Astrocyte (in vitro differentiated cells and primary cell): ENCODE measurements at regions not wholly inside any gene's neighbourhood (a gene's known extent, or its start where the extent isn't known, plus 50 kb on each side); places are given as distances from the start of the nearest gene placed in this dataset.

Experiments
- DNase-seq: peaks from one replicate; pipeline ENCODE4 v3.0.0-alpha.2; 2010; ENCODE audit warnings: low read depth
- FAIRE-seq: peaks from 2 replicates; lab custom pipeline; 2011; peaks lifted over from hg19 to GRCh38; lab: Jason Lieb, UNC
- H2AFZ ChIP-seq: 2 replicates; pipeline ENCODE4 v1.6.0; 2012; ENCODE audit warnings: low read depth, low read length, inconsistent platforms
- H3K27ac ChIP-seq: 2 replicates; pipeline ENCODE4 v1.5.1; 2011; ENCODE audit warnings: low read depth, low read length, inconsistent platforms
- H3K27me3 ChIP-seq: 2 replicates; pipeline ENCODE4 v1.6.0; 2011; ENCODE audit warnings: low read length, inconsistent platforms; ENCODE audit not compliant: insufficient read depth
- H3K36me3 ChIP-seq: 2 replicates; pipeline ENCODE4 v1.5.1; 2011; ENCODE audit warnings: low read length, inconsistent platforms; ENCODE audit not compliant: insufficient read depth
- H3K4me1 ChIP-seq: 2 replicates; pipeline ENCODE4 v1.5.1; 2011; ENCODE audit warnings: low read length, inconsistent platforms; ENCODE audit not compliant: insufficient read depth
- H3K4me2 ChIP-seq: 2 replicates; pipeline ENCODE4 v1.6.0; 2012; ENCODE audit warnings: low read length, inconsistent platforms
- H3K4me3 ChIP-seq: 2 replicates; pipeline ENCODE4 v1.5.1; 2011; ENCODE audit warnings: low read depth, mild to moderate bottlenecking, low read length, inconsistent platforms; ENCODE audit not compliant: insufficient read depth
- H3K79me2 ChIP-seq: 2 replicates; pipeline ENCODE4 v1.6.0; 2012; ENCODE audit warnings: mild to moderate bottlenecking, low read length, inconsistent platforms; ENCODE audit not compliant: insufficient read depth
- H3K9ac ChIP-seq: 2 replicates; pipeline ENCODE4 v1.6.0; 2012; ENCODE audit warnings: mild to moderate bottlenecking, low read length, inconsistent platforms
- H3K9me3 ChIP-seq: 2 replicates; pipeline ENCODE4 v1.5.1; 2012; ENCODE audit warnings: low read depth, mild to moderate bottlenecking, low read length, inconsistent platforms; ENCODE audit not compliant: insufficient read depth
- H4K20me1 ChIP-seq: 2 replicates; pipeline ENCODE4 v1.6.0; 2012; ENCODE audit warnings: low read length, inconsistent platforms; ENCODE audit not compliant: insufficient read depth
- H3K27ac Mint-ChIP-seq: one replicate; pipeline ENCODE4 v1.8.0; 2021; ENCODE audit warnings: mild to moderate bottlenecking, mixed read lengths; ENCODE audit not compliant: unreplicated experiment
- H3K27me3 Mint-ChIP-seq: one replicate; pipeline ENCODE4 v1.8.0; 2021; ENCODE audit warnings: low read depth, mixed read lengths; ENCODE audit not compliant: unreplicated experiment
- H3K36me3 Mint-ChIP-seq: one replicate; pipeline ENCODE4 v1.8.0; 2021; ENCODE audit warnings: low read depth, mixed read lengths; ENCODE audit not compliant: unreplicated experiment
- H3K4me1 Mint-ChIP-seq: one replicate; pipeline ENCODE4 v1.8.0; 2021; ENCODE audit warnings: low read depth, mixed read lengths; ENCODE audit not compliant: unreplicated experiment
- H3K4me3 Mint-ChIP-seq: one replicate; pipeline ENCODE4 v1.8.0; 2021; ENCODE audit warnings: mild to moderate bottlenecking, moderate library complexity, mixed read lengths; ENCODE audit not compliant: unreplicated experiment
- H3K9me3 Mint-ChIP-seq: one replicate; pipeline ENCODE4 v1.8.0; 2021; ENCODE audit warnings: mild to moderate bottlenecking, mixed read lengths; ENCODE audit not compliant: unreplicated experiment
- EZH2 ChIP-seq: IDR thresholded peaks from 2 replicates; pipeline ENCODE4 v1.6.1; 2012; ENCODE audit warnings: mild to moderate bottlenecking, low read length, inconsistent platforms; ENCODE audit not compliant: insufficient read depth
- TF ChIP-seq, protein P1 (sequence below): IDR thresholded peaks from 2 replicates; pipeline ENCODE4 v1.5.1; 2011; ENCODE audit warnings: low read depth, mild to moderate bottlenecking, inconsistent platforms, low read length, moderate library complexity; ENCODE audit not compliant: insufficient read depth

DNA sequence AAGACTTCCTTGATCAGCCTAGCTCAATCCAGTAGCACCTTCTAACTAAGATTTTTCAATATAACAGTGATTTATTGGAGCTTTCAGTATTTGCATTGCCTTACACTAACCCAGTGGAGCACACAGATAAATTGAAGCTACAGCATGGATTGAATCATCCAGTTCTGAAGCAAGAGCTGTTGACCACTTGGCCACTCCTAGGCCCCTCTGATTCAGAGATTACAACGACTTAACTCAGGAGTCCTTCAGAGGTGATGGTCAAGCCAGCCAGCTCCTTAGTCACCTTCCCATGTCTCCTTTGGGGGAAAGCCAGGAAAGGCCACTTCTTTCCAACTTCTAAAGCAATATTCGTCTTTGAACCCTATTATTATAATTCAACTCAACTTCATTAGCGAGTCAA, 151.8 kb downstream of the TENT5C start:
- no peaks in the 10 kb centered on the region for H3K36me3 Mint-ChIP-seq
- Histone ChIP-seq H3K79me2 (no peaks in the 10 kb centered on the region), H3K27ac (no peak overlapping the region), H4K20me1 (no peaks in the 10 kb centered on the region), H3K4me3 (no peak overlapping the region), H2AFZ (no peak overlapping the region), H3K9ac (no peak overlapping the region), H3K4me1 (peaks cover 18% of the 10 kb centered on the region), H3K4me2 (no peak overlapping the region), H3K9me3 (no peaks in the 10 kb centered on the region), H3K27me3 (no peaks in the 10 kb centered on the region), H3K36me3 (no peaks in the 10 kb centered on the region)
- H3K9me3 Mint-ChIP-seq: peaks cover 1% of the 10 kb centered on the region
- TF ChIP-seq, protein P1, sequence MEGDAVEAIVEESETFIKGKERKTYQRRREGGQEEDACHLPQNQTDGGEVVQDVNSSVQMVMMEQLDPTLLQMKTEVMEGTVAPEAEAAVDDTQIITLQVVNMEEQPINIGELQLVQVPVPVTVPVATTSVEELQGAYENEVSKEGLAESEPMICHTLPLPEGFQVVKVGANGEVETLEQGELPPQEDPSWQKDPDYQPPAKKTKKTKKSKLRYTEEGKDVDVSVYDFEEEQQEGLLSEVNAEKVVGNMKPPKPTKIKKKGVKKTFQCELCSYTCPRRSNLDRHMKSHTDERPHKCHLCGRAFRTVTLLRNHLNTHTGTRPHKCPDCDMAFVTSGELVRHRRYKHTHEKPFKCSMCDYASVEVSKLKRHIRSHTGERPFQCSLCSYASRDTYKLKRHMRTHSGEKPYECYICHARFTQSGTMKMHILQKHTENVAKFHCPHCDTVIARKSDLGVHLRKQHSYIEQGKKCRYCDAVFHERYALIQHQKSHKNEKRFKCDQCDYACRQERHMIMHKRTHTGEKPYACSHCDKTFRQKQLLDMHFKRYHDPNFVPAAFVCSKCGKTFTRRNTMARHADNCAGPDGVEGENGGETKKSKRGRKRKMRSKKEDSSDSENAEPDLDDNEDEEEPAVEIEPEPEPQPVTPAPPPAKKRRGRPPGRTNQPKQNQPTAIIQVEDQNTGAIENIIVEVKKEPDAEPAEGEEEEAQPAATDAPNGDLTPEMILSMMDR: no peak
- no peak for TF ChIP-seq EZH2
- FAIRE-seq (no peak), DNase-seq (peak; percentile 44)
- no peak overlapping the region for H3K27ac Mint-ChIP-seq
- H3K4me3 Mint-ChIP-seq: no peak overlapping the region
- H3K4me1 Mint-ChIP-seq: peaks cover 3% of the 10 kb centered on the region
- H3K27me3 Mint-ChIP-seq: peaks cover 24% of the 10 kb centered on the region

DNA sequence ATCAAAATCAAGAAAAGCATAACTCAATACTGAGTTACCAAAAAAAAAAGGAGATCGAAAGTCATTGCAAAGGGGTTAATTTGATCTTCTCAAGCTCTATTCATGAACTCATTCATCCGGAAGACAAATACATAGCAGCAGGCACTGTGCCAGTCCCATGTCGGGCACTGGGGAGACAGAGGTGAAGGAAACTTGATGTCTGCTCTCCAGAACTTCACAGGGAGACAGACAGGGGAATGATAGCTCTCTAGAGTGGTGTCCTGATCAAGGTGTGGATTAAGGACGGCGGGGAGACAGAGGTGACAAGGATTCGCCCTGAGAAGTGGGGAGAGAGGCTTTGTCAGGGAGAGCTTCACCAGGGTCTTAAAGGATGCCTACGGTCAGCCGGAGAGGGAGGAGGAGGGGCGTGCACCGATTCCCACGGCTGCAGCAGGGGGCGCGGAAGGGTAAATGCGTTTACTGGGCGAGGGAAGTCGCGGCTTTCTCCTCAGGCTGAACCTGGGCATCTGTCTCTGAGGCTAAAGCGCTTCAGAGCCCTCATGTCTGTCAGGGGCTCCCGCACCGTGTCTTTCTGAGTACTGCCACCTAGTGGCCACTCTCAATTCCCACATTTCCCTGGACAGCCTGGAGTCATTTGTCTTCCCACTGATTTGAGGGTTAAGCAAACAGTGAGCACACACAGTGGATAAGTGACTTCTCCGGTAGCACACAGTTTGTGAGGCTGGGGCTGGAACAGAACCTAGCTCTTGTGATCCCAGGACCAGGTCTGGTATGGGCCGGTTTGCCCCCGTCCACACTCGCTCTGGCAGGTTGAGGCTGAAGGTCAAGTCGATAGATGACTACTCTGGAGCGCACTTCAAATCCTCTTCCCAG, 152.8 kb downstream of the TENT5C start:
- peak overlapping the region; percentile 19 for H3K27ac Mint-ChIP-seq
- Histone ChIP-seq H3K79me2 (no peaks in the 10 kb centered on the region), H3K9me3 (no peaks in the 10 kb centered on the region), H3K27me3 (no peaks in the 10 kb centered on the region), H3K27ac (no peak overlapping the region), H3K9ac (peak overlapping the region; percentile 71), H3K4me2 (peak overlapping the region; percentile 94), H4K20me1 (no peaks in the 10 kb centered on the region), H3K4me3 (peak overlapping the region; percentile 61), H2AFZ (peak overlapping the region; percentile 98), H3K4me1 (peaks cover 13% of the 10 kb centered on the region), H3K36me3 (no peaks in the 10 kb centered on the region)
- H3K4me3 Mint-ChIP-seq: peak overlapping the region; percentile 65
- peak; percentile 64 for DNase-seq
- no peaks in the 10 kb centered on the region for H3K4me1 Mint-ChIP-seq
- H3K36me3 Mint-ChIP-seq: no peaks in the 10 kb centered on the region
- peaks cover 1% of the 10 kb centered on the region for H3K9me3 Mint-ChIP-seq
- TF ChIP-seq EZH2: no peak
- TF ChIP-seq, protein P1: peak; percentile 93
- peaks cover 24% of the 10 kb centered on the region for H3K27me3 Mint-ChIP-seq
- FAIRE-seq: peak; percentile 50

DNA sequence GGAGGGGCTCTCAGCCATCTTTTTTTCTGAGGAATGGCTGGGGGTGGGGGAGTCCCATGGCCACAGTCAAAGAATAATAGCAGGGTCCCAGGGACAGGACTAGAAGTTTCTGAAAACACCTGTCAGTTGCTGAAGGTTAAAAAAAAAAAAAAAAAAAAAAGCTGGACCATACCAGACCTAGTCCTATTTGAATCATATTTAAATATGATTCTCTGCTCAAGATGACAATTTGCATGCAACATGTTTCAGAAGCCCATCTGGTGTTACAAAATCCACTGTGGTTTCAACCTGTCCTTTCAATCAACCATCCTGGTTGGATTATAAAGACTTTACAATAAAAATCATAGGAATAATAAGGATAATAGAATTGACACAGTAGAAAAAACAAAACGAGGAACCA, 153.7 kb downstream of the TENT5C start:
- no peak overlapping the region for H3K4me2 ChIP-seq
- no peak for FAIRE-seq
- DNase-seq: no peak
- H3K4me1 ChIP-seq: peaks cover 9% of the 10 kb centered on the region
- Mint-ChIP-seq H3K27me3 (peaks cover 23% of the 10 kb centered on the region), H3K36me3 (no peaks in the 10 kb centered on the region), H3K9me3 (peaks cover 1% of the 10 kb centered on the region), H3K27ac (no peak overlapping the region), H3K4me1 (no peaks in the 10 kb centered on the region), H3K4me3 (no peak overlapping the region)
- no peak for TF ChIP-seq EZH2
- TF ChIP-seq, protein P1: no peak
- no peak overlapping the region for H3K4me3 ChIP-seq
- H3K79me2 ChIP-seq: no peaks in the 10 kb centered on the region
- H4K20me1 ChIP-seq: no peaks in the 10 kb centered on the region
- no peaks in the 10 kb centered on the region for H3K9me3 ChIP-seq
- H2AFZ ChIP-seq: no peak overlapping the region
- H3K9ac ChIP-seq: no peak overlapping the region
- no peaks in the 10 kb centered on the region for H3K36me3 ChIP-seq
- no peak overlapping the region for H3K27ac ChIP-seq
- no peaks in the 10 kb centered on the region for H3K27me3 ChIP-seq
